RWPE1 (cell line): ENCODE measurements at regions not wholly inside any gene's neighbourhood (a gene's known extent, or its start where the extent isn't known, plus 50 kb on each side); places are given as distances from the start of the nearest gene placed in this dataset.

ENCODE experiments used
- CTCF ChIA-PET: fragments of 350-600 bp; sonication (Branson Sonifier 250); formaldehyde crosslinking; extraction: SDS; loops from one replicate; lab custom pipeline; 2021; lab: Yijun Ruan, JAX
- POLR2A ChIA-PET: fragments of 400-600 bp; formaldehyde crosslinking; extraction: SDS; loops from one replicate; lab custom pipeline; 2020; ENCODE audit warnings: antibody characterized with exemption; ENCODE audit not compliant: low non-redundant PET; lab: Yijun Ruan, JAX
- DNase-seq: peaks from one replicate; pipeline ENCODE4 v3.0.0; 2012; ENCODE audit warnings: low spot score
- H3K27ac ChIP-seq: fragments of 450-650 bp; 2 replicates; pipeline ENCODE4 v1.5.1; 2017
- CTCF ChIP-seq: fragments of 450-650 bp; conservative IDR thresholded peaks from 2 replicates; pipeline ENCODE4 v1.5.1; 2017; ENCODE audit warnings: low read depth, mild to moderate bottlenecking

- CTCF ChIA-PET = interaction anchor here (0.5 to 0.6 kb wide), 3 partner anchors 36 to 342 kb away, joined by 3 read pairs; no protein-coding TSS in a partner anchor
- no peak for TF ChIP-seq CTCF
- POLR2A ChIA-PET = no interaction called here
- DNase-seq = no peak
- no peak overlapping the region for H3K27ac ChIP-seq
Observed at GRCh38 chr10:78692071-78692470, 376.7 kb upstream of the ZMIZ1 start.

- no peak for TF ChIP-seq CTCF
Observed at GRCh38 chr10:78695846-78696245, 372.9 kb upstream of the ZMIZ1 start.

GRCh38 chr10:78696791-78697395, 371.9 kb upstream of the ZMIZ1 start:
- ChIA-PET POLR2A (no interaction called here), CTCF (no interaction called here)
- H3K27ac ChIP-seq = no peak overlapping the region
- TF ChIP-seq CTCF = no peak
- no peak for DNase-seq

More at GRCh38 chr10:78695846-78696245, 372.9 kb upstream of the ZMIZ1 start:
- CTCF ChIA-PET = interaction anchor here (0.6 kb wide), 1 partner anchor 336 kb away, joined by 4 read pairs; no protein-coding TSS in a partner anchor
- DNase-seq = no peak
- POLR2A ChIA-PET = no interaction called here
- H3K27ac ChIP-seq = no peak overlapping the region

GRCh38 chr10:78699971-78700370, 368.8 kb upstream of the ZMIZ1 start:
- DNase-seq = no peak
- POLR2A ChIA-PET = no interaction called here
- CTCF ChIA-PET = no interaction called here
- H3K27ac ChIP-seq = no peak overlapping the region
- TF ChIP-seq CTCF = no peak

GRCh38 chr10:78700413-78700812, 368.4 kb upstream of the ZMIZ1 start:
- POLR2A ChIA-PET = no interaction called here
- CTCF ChIA-PET = interaction anchor here (0.7 kb wide), 1 partner anchor 468 kb away, joined by 3 read pairs; no protein-coding TSS in a partner anchor
- DNase-seq = no peak
- no peak overlapping the region for H3K27ac ChIP-seq
- TF ChIP-seq CTCF = no peak

- DNase-seq = no peak
- ChIA-PET CTCF (interaction anchor here (0.6 to 0.7 kb wide), 2 partner anchors 11 to 469 kb away, joined by 3 read pairs; no protein-coding TSS in a partner anchor), POLR2A (no interaction called here)
- H3K27ac ChIP-seq = no peak overlapping the region
- TF ChIP-seq CTCF = no peak
Observed at GRCh38 chr10:78700816-78701520, 367.8 kb upstream of the ZMIZ1 start.
